ENCODE measurements at regions not wholly inside any gene's neighbourhood (a gene's known extent, or its start where the extent isn't known, plus 50 kb on each side); places are given as distances from the start of the nearest gene placed in this dataset.

GRCh38 chr17:11028349-11028748 lies 190.5 kb upstream of the PIRT start:
- no peak overlapping the region for H3K4me3 ChIP-seq
- DNase-seq = no peak
- no peak for ATAC-seq
- no peaks in the 10 kb centered on the region for H3K36me3 ChIP-seq
- TF ChIP-seq POLR2A (IDR thresholded peaks at IDR 0.05) (no peak), CTCF (IDR thresholded peaks at IDR 0.05 in 4 of 5, conservative IDR thresholded peaks at IDR 0.05 in 1 of 5) (no peak)
- intact Hi-C loops (cut with DNase I; ENCODE audit: low total_unique reads) (no loop called here), in situ Hi-C loops (cut with MboI; ENCODE audit: low sequenced_read_pairs in 4 of 4) (loop anchor here in 1 of 4 donors (25.0 kb wide), 1 partner anchor 141 kb away; no protein-coding TSS in a partner anchor)
- no peak overlapping the region for H3K27ac ChIP-seq
- H3K27me3 ChIP-seq = no peaks in the 10 kb centered on the region
- H3K4me1 ChIP-seq = no peaks in the 10 kb centered on the region
- H3K9me3 ChIP-seq = no peaks in the 10 kb centered on the region

- DNase-seq (no peak), ATAC-seq (no peak)
- H3K4me3 ChIP-seq = no peak overlapping the region
- no peak for TF ChIP-seq CTCF (IDR thresholded peaks at IDR 0.05 in 4 of 5, conservative IDR thresholded peaks at IDR 0.05 in 1 of 5)
- no peak for TF ChIP-seq POLR2A (IDR thresholded peaks at IDR 0.05)
- no peaks in the 10 kb centered on the region for H3K4me1 ChIP-seq
- no peaks in the 10 kb centered on the region for H3K9me3 ChIP-seq
- in situ Hi-C loops (cut with MboI; ENCODE audit: low sequenced_read_pairs in 4 of 4) (loop anchor here in 1 of 4 donors (25.0 kb wide), 1 partner anchor 140 kb away; no protein-coding TSS in a partner anchor), intact Hi-C loops (cut with DNase I; ENCODE audit: low total_unique reads) (no loop called here)
- H3K27ac ChIP-seq = no peak overlapping the region
- no peaks in the 10 kb centered on the region for H3K27me3 ChIP-seq
- no peaks in the 10 kb centered on the region for H3K36me3 ChIP-seq
These were observed 189.0 kb upstream of the PIRT start for GRCh38 chr17:11026903-11027302.

- TF ChIP-seq POLR2A (IDR thresholded peaks at IDR 0.05) = no peak
- TF ChIP-seq CTCF (IDR thresholded peaks at IDR 0.05 in 4 of 5, conservative IDR thresholded peaks at IDR 0.05 in 1 of 5) = no peak
- Histone ChIP-seq H3K9me3 (no peaks in the 10 kb centered on the region), H3K36me3 (no peaks in the 10 kb centered on the region), H3K27me3 (no peaks in the 10 kb centered on the region), H3K4me3 (no peak overlapping the region), H3K27ac (no peak overlapping the region), H3K4me1 (no peaks in the 10 kb centered on the region)
- ATAC-seq (no peak), DNase-seq (no peak)
- in situ Hi-C loops (cut with MboI; ENCODE audit: low sequenced_read_pairs in 4 of 4) (no loop called here), intact Hi-C loops (cut with DNase I; ENCODE audit: low total_unique reads) (no loop called here)
These were observed 186.0 kb upstream of the PIRT start for GRCh38 chr17:11023639-11024479.

GRCh38 chr17:11006530-11006929 lies 168.6 kb upstream of the PIRT start:
- Histone ChIP-seq H3K27me3 (no peaks in the 10 kb centered on the region), H3K9me3 (no peaks in the 10 kb centered on the region), H3K4me3 (no peak overlapping the region), H3K27ac (no peak overlapping the region), H3K36me3 (no peaks in the 10 kb centered on the region), H3K4me1 (no peaks in the 10 kb centered on the region)
- intact Hi-C loops (cut with DNase I; ENCODE audit: low total_unique reads) (no loop called here), in situ Hi-C loops (cut with MboI; ENCODE audit: low sequenced_read_pairs in 4 of 4) (no loop called here)
- TF ChIP-seq POLR2A (IDR thresholded peaks at IDR 0.05) (no peak), CTCF (IDR thresholded peaks at IDR 0.05 in 4 of 5, conservative IDR thresholded peaks at IDR 0.05 in 1 of 5) (no peak)
- no peak for ATAC-seq
- DNase-seq = no peak

All from gastrocnemius medialis (tissue), 4 donors.